ENCODE measurements at regions not wholly inside any gene's neighbourhood (a gene's known extent, or its start where the extent isn't known, plus 50 kb on each side); places are given as distances from the start of the nearest gene placed in this dataset.
"Not testable (repeated sequence)": the region's sequence is repeated elsewhere in the genome, so short reads cannot be mapped to it uniquely, and the experiment has no call there.

DNA sequence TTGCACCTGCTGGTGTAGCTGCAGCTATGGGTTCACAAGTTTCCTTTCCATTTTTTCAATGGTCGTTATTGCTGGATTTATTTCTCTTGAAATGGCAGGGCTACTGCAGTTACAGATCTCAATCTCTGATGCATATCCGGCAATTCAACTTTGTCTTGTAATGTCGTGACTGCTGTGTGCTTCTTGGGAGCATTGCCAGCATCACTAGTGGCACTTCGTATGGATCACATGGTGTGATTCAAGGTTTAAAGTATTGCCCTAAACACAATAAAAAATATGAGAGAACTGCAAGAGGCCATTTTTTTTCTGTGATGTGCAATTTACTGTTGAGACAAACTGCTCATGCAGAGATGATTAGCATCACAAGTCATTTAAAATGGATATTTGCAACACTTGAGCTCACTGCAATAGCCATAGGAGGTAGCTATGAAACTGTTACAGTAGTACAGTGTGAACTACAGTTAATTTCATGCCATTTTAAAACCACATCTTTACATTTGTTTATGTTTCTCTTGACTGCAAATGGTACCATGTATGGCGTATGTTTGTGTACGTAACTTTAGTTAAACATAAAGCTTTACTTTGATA, 217.4 kb upstream of the PDE3A start:
- in situ Hi-C loops (cut with HindIII; ENCODE audit: low sequenced_read_pairs) = no loop called here

DNA sequence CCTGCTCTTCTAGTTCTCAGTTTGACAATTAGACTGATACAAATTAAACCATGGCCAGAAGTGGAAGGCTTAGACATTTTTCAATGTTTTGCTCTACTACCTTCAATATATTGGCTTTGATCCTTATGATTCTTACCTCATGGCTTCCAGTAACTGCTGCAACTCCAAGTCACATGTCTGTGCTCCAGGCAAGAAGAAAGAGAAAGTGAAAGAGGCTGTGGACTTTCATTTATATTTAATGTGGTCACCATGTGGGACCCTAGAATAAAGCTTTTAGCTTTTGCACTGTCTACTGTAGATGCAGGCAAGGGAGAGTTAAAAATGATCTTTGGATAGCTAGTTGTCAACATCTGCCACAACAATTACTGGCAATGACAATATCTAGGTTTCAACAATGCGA, 214.3 kb upstream of the PDE3A start:
- in situ Hi-C loops (cut with HindIII; ENCODE audit: low sequenced_read_pairs) = no loop called here

DNA sequence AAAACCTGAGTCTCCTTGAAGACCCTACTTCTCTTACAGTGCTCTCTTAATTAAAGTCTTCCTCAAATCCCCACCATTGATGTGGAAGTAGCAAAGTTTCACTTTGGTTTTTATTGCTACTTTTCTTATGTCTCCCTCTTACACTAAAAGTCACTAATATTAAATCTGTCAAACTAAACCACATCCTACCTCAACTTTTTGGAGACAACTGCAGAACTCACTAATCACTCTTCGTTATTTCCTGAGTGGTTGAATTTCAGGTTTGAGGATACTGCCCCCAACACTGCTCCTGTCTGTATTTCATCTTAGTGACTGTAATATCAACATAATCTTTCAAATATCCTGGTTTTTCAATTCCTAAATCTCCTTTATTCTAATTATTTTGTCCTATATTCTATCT, 213.0 kb upstream of the PDE3A start:
- in situ Hi-C loops (cut with HindIII; ENCODE audit: low sequenced_read_pairs) = no loop called here

DNA sequence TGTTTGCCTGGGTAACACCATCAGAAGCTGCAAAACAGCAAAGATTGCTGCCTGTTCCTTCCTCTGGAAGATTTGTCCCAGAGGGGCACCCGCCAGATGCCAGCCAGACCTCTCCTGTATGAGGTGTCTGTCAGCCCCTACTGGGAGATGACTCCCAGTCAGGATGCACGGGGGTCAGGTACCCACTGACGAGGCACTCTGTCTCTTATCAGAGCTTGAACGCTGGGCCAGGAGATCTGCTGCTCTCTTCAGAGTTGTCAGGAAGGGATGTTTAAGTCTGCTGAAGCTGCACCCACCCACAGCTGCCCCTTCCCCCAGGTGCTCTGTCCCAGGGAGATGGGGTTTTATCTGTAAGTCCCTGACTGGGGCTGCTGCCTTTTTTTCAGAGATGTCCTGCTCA, 207.4 kb upstream of the PDE3A start:
- in situ Hi-C loops (cut with HindIII; ENCODE audit: low sequenced_read_pairs) = not testable (repeated sequence)

DNA sequence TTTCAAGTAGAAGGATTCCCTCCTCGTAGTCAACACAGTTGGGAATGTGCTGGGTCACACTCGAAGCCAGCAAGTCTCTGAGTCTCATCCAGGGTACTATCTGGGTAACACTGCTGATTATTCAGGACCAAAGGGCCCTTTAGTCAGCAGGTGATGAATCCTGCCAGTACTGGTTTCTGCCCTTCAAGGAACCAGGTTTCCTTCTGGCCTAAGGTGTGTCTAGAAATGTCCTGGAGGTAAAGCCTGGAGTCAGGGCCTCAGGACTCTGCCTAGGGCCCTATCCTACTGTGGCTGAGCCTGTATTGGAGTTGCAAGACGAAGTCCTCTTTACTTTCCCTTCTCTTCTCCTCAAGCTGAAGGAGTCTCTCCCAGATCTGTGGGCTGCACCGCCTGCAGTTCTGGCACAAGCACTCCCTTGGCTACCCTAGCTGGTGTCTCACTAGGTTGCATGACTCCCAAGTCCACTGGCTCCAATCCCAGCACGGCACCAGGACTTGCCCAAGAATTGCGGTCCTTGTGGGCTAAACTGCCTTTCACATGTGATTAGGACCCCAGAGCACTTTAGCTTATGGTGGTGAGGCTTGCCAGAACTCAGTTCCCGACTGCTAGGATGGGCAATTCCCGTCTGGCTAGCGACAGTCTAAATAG, 193.7 kb upstream of the PDE3A start:
- in situ Hi-C loops (cut with HindIII; ENCODE audit: low sequenced_read_pairs) = no loop called here

DNA sequence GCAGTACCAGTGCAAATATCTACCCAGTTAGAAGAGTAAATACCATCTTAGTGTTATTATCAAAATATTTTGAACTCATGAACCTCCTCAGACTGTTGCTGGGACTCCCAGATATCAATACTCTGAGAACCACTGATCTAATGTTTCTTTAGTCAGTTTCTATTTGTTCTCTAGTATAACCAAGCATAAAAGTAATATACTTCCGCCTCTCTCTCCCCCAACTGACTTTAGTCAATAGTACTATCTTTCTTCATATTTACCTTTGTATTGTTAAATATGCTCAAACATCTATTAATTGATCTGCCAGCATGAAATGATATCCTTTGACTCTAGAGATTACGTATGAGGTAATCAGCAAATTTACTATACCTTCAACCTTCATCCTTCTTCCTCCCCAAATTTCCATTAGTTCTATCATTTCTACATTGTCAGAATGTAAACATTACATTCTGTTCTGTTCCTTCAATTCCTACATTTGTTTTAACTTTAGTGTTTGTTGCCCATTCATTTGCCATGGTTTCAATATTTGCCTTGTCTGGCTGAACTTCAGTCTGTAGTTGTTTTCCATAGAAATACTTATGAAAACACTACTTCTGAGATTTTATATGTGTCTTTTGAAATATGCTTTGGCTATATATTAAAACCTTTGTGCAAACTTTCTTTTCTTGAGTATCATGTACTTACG, 192.5 kb upstream of the PDE3A start:
- in situ Hi-C loops (cut with HindIII; ENCODE audit: low sequenced_read_pairs) = no loop called here

DNA sequence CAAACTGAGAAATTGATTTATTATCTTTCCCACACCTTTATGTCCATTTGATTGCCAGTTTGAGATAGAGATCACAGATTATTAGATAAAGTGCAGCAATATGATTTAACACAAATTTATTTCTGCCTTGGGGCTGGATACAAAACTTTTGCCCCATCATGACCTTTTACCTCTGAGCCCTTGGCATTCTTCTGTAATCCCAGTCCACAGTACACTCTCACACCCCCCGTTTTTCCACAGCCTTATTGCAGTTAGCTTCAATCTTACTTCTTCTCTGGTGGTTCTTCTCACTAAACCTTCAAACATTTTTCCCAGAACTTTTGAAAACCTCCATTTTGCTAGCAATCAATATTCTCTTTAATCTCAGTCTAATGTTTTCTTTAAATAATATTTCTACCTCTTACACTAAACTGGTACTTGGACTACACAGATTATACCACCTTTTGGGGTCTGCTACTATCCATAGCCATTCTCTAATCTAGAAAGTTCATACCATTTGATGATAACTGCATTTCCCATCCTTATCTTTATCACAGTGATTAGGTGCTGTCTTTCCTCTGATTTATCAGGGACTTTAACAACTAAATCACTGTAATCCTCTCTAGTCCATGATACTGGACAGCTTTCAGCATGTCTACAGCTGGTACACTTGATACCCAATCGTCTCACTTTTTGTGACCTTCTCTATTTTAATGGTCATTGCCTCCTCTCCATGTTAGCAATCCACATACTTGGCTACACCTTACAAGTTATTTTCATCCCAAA, 186.7 kb upstream of the PDE3A start:
- in situ Hi-C loops (cut with HindIII; ENCODE audit: low sequenced_read_pairs) = no loop called here

DNA sequence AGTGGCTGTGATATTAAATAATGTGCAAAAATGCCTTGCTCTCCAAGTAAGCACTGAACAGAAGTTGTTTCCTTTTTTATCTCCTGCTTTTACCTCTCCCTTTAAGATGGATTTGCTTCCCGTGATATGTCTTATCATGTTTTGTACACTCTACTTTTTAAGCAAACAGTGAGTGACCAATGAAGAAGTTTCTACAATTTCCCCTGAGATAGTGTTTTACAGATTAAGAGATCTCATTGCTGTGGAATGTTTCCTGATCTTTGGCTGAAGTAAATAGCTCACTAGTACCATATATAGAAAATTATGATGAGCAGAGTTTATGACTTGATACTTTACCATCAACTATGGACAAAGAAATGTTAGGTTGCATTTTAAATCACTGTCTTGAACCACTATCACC, 184.8 kb upstream of the PDE3A start:
- in situ Hi-C loops (cut with HindIII; ENCODE audit: low sequenced_read_pairs) = no loop called here

DNA sequence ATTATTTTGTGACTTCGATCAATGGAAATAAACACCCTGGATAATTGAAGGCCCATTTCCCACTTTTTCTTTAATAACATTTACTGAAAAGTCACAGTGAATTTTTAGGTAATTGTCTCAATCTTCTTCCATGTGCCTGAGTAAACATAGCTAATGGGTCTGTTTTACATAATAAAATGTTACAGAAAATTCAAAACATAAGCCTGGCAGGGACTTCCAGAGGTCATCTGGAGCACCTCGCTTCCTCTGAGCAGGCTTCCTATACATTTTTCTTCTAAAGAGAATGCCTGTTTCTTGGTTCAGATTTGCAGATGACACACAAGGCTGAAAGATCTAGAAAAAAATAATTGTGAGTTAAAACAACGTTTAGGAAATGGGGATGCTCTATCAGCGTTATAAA, 183.8 kb upstream of the PDE3A start:
- in situ Hi-C loops (cut with HindIII; ENCODE audit: low sequenced_read_pairs) = no loop called here

DNA sequence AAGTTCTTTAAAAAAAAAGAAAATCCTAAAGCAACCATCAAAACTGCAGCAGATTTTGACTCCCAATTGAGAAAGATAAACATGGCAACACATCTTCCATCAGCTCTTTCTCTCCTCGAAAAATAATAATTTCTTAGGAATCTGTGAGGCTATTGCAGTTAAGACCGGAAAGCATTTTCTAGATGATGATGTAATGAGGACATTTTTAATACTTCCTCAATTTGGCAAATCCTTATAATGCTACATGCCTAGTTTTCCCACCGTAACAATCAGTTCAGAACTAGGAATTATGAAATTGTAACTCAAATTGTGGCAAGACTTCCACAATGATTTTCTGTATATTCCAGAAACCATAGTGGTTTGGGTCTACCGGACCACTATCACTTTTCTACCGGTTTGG, 180.9 kb upstream of the PDE3A start:
- in situ Hi-C loops (cut with HindIII; ENCODE audit: low sequenced_read_pairs) = no loop called here

DNA sequence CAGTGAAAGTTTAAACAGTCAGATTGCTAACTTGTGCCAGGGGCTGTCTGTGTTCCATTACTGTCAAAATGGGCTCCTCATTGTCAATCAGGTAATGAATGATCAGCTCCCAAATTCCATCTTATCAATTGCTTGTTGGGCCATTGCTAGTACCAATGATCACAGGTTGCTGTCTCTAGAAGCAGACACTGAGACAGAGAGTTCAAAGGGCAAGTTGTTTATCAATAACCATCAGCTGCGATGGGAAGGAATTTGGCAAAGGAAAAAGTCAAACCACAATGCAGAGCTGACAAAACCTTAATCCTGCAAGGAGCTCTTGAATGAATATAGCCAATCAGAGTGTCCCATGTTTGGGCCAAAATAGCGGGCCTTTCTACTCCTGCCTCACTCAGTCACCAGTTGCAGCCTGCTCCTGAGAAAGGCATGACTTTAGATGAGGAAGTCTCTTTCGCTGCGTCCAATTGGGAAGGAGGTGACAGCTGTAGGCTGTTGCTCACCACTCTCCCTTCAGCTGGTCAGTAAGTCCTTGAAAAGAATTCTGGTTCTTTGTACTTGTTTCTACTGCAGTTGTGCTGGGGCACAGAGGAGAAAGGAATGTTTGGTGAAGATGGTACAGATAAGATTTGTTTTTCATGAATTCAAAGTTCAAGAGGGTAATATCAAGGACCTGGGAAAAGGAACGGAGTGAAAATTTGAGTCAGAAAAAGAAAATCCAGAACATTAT, 179.2 kb upstream of the PDE3A start:
- in situ Hi-C loops (cut with HindIII; ENCODE audit: low sequenced_read_pairs) = no loop called here

DNA sequence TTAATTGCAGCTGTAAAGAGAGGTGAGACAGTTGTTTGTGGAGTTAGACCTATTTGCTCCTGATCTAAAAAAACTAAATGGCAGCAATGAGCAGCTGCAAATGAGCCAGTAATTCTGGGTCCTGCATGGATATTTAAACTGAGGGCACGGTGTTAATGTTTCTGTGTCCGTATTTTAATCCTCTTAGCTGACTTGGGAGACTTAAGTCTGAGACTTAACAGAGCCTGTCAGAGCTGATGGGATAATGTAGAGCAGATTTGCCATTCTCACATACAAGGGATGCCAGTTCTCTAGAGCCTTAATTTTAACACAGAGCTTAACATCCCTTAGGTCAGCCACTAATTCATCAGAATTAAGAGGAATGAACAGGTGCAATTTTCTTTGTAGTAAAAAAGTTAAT, 178.6 kb upstream of the PDE3A start:
- in situ Hi-C loops (cut with HindIII; ENCODE audit: low sequenced_read_pairs) = no loop called here

DNA sequence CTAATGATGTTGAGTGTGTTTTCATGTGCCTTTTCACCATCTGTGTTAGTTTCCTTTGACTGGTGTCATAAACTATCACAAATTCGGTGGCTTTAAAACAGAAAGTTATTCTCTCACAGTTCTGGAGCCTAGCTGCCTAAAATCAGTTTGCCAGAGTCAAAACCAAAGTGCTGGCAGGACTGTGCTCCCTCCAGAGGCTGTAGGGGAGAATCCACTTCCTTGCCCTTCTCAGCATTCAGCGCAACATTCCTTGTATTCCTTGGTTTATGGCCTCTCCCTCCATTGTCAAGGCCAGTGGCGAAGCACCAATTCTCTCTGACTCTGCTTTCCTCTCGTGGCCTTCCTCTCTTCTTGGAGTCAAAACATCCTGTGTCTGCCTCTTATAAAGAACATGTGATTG, 174.2 kb upstream of the PDE3A start:
- in situ Hi-C loops (cut with HindIII; ENCODE audit: low sequenced_read_pairs) = no loop called here

DNA sequence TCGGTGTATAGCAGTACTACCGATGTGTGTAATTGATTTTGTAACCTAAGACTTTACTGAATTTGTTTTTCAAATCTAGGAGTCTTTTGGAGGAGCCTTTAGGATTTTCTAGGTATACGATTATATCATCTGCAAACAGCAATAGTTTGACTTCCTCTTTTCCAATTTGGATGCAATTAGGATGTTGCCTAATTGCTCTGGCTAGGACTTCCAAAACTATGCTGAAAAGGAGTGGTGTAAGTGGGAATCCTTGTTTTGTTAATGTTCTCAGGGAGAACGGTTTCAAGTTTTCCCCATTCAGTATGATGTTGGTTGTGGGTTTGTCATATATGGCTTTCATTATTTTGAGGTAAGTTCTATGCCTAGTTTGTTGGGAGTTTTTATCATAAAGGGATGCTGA, 171.6 kb upstream of the PDE3A start:
- in situ Hi-C loops (cut with HindIII; ENCODE audit: low sequenced_read_pairs) = no loop called here

DNA sequence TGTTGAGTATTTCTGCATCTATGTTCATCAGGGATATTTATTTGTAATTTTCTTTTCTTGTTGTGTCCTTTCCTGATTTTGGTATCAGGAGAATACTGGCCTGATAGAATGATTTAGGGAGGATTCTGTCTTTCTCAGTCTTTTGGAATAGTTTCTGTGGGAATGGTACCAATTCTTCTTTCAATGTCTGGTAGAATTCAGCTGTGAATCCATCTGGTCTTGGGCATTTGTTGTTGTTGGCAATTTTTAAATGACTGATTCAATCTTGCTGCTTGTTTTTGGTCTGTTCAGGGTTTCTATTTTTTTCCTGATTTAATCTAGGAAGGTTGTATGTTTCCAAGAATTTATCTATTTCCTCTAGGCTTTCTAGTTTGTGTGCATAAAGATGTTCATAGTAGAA, 170.9 kb upstream of the PDE3A start:
- in situ Hi-C loops (cut with HindIII; ENCODE audit: low sequenced_read_pairs) = no loop called here

DNA sequence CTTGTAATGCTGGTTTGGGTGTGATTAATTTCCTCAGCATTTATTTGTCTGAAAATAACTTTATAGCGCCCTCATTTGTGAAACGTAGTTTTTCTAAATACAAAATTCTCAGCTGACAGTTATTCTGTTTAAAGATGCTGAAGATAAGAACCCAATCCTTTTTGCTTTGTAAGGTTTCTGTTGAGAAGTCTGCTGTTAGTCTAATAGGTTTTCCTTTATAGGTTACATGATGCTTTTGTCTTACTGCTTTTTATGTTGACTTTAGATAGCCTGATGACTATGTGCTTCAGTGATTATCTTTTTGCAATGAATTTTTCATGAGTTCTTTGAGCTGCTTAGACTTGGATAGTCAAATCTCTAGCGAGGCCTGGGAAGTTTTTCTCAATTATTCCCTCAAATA, 168.6 kb upstream of the PDE3A start:
- in situ Hi-C loops (cut with HindIII; ENCODE audit: low sequenced_read_pairs) = no loop called here

DNA sequence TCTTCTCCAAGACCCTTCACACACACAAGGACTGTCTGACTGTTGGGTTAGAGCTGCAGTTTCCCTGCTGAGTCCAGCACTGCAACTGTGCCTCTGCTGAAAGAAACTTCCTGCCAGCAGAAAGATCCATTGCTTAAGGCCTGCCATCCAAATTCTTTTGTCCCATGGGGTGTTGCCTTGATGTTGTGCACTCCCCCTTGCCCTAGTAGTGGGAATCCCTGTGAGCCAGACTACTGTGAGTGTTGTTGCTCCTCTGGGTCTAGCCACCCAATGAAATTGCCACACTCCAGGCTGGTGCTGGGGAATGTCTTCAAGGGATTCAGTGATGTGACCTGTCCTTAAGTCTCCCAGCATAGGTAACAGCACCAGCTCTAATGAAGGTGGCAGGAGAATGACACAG, 166.6 kb upstream of the PDE3A start:
- in situ Hi-C loops (cut with HindIII; ENCODE audit: low sequenced_read_pairs) = no loop called here

DNA sequence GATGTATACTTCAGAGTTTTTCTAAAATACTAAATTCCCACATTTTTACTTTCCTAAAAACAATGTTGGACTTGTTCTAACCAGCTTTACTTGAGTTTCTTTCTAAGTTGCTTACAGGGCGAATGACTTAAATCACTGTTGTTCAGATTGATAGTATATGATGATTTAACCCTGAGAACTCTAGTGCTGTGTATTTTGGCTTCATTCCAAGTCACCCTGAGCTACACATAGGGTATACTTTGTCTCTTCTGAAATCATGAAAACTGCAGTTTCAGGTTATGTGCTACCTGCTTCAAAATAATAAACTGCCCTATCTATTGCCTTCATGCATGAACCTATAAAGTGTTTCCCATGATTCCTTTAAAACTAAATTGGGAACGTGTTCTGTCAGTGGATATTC, 162.5 kb upstream of the PDE3A start:
- in situ Hi-C loops (cut with HindIII; ENCODE audit: low sequenced_read_pairs) = no loop called here

DNA sequence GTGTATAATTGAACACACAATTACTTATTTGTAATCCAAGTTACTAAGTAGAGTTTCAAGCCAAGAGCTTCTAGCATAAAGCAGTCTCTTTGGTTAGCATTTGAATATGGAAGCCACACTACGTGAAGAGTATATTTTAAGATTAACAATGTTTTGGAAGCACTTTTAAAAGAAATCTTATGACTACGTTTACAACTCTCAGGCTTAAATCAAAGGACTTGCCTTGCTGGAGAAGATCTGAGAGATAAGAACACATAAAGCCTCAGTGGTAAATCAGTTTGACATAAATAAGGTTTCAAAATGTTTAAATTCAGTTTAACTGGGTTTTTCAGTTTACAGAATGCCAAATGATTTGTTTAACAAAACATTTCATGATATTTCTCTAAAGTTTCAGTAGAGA, 161.9 kb upstream of the PDE3A start:
- in situ Hi-C loops (cut with HindIII; ENCODE audit: low sequenced_read_pairs) = no loop called here

DNA sequence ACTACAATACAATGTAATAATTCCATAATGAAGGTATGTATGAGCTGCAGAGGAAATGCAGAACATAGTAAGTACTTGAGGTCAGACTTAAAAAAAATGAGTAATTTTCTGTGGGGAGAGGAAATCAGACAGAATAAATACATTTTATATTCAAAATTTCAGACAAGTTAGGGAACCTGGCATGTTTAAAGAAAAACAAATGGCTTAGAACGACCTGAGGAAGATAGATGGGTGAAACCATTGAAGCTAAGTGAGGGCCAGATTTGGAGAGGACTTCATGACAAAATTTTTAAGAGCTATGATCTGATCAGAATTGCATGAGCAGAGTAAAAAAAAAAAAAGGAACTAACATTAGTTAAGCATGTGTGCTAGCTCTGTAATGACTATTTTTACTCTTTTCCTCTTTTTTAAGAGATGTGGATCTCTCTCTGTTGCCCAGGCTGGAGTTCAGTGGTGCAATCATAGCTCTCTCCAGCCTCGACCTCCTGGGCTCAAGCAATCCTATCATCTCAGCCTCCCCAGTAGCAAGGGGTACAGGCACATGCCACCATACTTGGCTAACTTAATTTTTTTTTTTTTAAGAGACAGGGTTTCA, 157.6 kb upstream of the PDE3A start:
- in situ Hi-C loops (cut with HindIII; ENCODE audit: low sequenced_read_pairs) = no loop called here

DNA sequence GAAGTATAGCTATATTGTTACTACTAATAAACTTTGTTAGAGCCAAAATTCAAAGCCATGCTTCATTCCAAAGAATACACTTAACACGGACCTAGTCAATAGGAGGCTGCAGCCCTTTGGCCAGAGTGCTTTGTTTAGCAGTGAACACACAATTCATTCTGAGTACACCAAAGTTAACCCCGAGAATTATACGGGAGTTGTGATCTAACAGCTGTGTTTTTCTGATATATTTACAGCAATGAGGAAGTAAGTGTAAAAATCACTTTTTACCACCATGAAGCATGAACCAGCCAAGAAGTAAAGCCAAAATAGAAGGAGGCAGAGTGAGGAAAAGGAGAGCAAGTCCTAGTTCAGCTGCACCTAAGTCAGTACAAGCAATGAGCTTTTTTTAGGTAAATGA, 156.8 kb upstream of the PDE3A start:
- in situ Hi-C loops (cut with HindIII; ENCODE audit: low sequenced_read_pairs) = no loop called here
